ENCODE measurements at regions not wholly inside any gene's neighbourhood (a gene's known extent, or its start where the extent isn't known, plus 50 kb on each side); places are given as distances from the start of the nearest gene placed in this dataset.
"Not testable (repeated sequence)": the region's sequence is repeated elsewhere in the genome, so short reads cannot be mapped to it uniquely, and the experiment has no call there.

- Histone ChIP-seq H3K9me3 (peaks cover 6% of the 10 kb centered on the region; the same call in 2 of the 3 replicates), H3K4me2 (no peak overlapping the region), H3K27ac (no peak overlapping the region), H3K4me3 (no peak overlapping the region), H3K4me1 (peaks cover 21% of the 10 kb centered on the region)
- no peak for TF ChIP-seq PHF8 (IDR thresholded peaks at IDR 0.05; ENCODE audit: borderline replicate concordance, low read depth)
- no peak for TF ChIP-seq CBX2 (IDR thresholded peaks at IDR 0.05; ENCODE audit: borderline replicate concordance, low read depth)
- TF ChIP-seq HOXA7 (CRISPR knock-in tag; IDR thresholded peaks at IDR 0.05): no peak
- no peak for TF ChIP-seq MAZ (IDR thresholded peaks at IDR 0.05; ENCODE audit: borderline replicate concordance, low read depth, low read length)
- no peak for TF ChIP-seq JUN (IDR thresholded peaks at IDR 0.05)
- no peak for TF ChIP-seq HES2 (IDR thresholded peaks at IDR 0.05)
- no peak for TF ChIP-seq ZNF302 (CRISPR knock-in tag; IDR thresholded peaks at IDR 0.05)
- no peak for TF ChIP-seq RCOR1 (IDR thresholded peaks at IDR 0.05; ENCODE audit: low read depth, low read length)
- no peak for TF ChIP-seq CTCF (IDR thresholded peaks at IDR 0.05)
- no peak for TF ChIP-seq RFX5 (IDR thresholded peaks at IDR 0.05)
- ATAC-seq (no peak), FAIRE-seq (no peak), DNase-seq (ENCODE audit: low read depth in 1 of 2, low spot score in 1 of 2) (no peak)
- CTCF ChIA-PET: interaction anchor here (0.6 to 3.1 kb wide), 4 partner anchors 11 to 105 kb away, joined by 3 to 12 read pairs (median 4); no protein-coding TSS in a partner anchor
- POLR2A ChIA-PET: interaction anchor here (0.7 kb wide), 1 partner anchor 35 kb away, joined by 3 read pairs; no protein-coding TSS in a partner anchor
- 87% methylated on average over 3 of the region's 3 CpGs for WGBS (ENCODE audit: missing lambda C conversion rate)
Observed at GRCh38 chr14:50026396-50026795, 90.0 kb downstream of the VCPKMT start.

GRCh38 chr14:50027816-50028215 lies 88.6 kb downstream of the VCPKMT start:
- ChIA-PET POLR2A (no interaction called here), CTCF (interaction anchor here (0.5 to 3.1 kb wide), 6 partner anchors 8 to 166 kb away, joined by 3 to 12 read pairs (median 4); no protein-coding TSS in a partner anchor)
- DNase-seq (ENCODE audit: low read depth in 1 of 2, low spot score in 1 of 2): no peak
- Histone ChIP-seq H3K4me1 (peaks cover 19% of the 10 kb centered on the region), H3K9me3 (peaks cover 6% of the 10 kb centered on the region; the same call in 2 of the 3 replicates), H3K4me2 (no peak overlapping the region), H3K27ac (no peak overlapping the region), H3K4me3 (no peak overlapping the region)
- 79% methylated on average over 4 of the region's 4 CpGs for WGBS (ENCODE audit: missing lambda C conversion rate)
- no peak for FAIRE-seq
- ATAC-seq: no peak
- TF ChIP-seq EHF (CRISPR knock-in tag; IDR thresholded peaks at IDR 0.05) (no peak), HEYL (CRISPR knock-in tag; IDR thresholded peaks at IDR 0.05) (no peak)

GRCh38 chr14:50028458-50028857 lies 87.9 kb downstream of the VCPKMT start:
- DNase-seq (ENCODE audit: low read depth in 1 of 2, low spot score in 1 of 2) (no peak), FAIRE-seq (no peak), ATAC-seq (no peak)
- 58% methylated on average over 5 of the region's 6 CpGs for WGBS (ENCODE audit: missing lambda C conversion rate)
- ChIA-PET POLR2A (interaction anchor here (0.7 kb wide), 1 partner anchor 29 kb away, joined by 7 read pairs; no protein-coding TSS in a partner anchor), CTCF (interaction anchor here (0.5 to 2.2 kb wide), 3 partner anchors 9 to 166 kb away, joined by 3 to 7 read pairs (median 4); no protein-coding TSS in a partner anchor)
- no peak overlapping the region for H3K27ac ChIP-seq
- H3K9me3 ChIP-seq: peaks cover 6% of the 10 kb centered on the region; the same call in 2 of the 3 replicates
- TF ChIP-seq SREBF2 (IDR thresholded peaks at IDR 0.05) (no peak), MYC (IDR thresholded peaks at IDR 0.05; ENCODE audit: borderline replicate concordance, low read length) (no peak), CEBPB (IDR thresholded peaks at IDR 0.05) (no peak)
- no peak overlapping the region for H3K4me2 ChIP-seq
- H3K4me3 ChIP-seq: no peak overlapping the region
- peaks cover 13% of the 10 kb centered on the region for H3K4me1 ChIP-seq

- ChIA-PET CTCF (no interaction called here), POLR2A (no interaction called here)
- 89% methylated on average over 2 of the region's 2 CpGs for WGBS (ENCODE audit: missing lambda C conversion rate)
- Histone ChIP-seq H3K4me2 (no peak overlapping the region), H3K9me3 (peaks cover 6% of the 10 kb centered on the region; the same call in 2 of the 3 replicates), H3K27ac (no peak overlapping the region), H3K4me1 (no peaks in the 10 kb centered on the region), H3K4me3 (no peak overlapping the region)
- FAIRE-seq: no peak
- DNase-seq (ENCODE audit: low read depth in 1 of 2, low spot score in 1 of 2): no peak
- ATAC-seq: no peak
- no peak for TF ChIP-seq MAFK (IDR thresholded peaks at IDR 0.05; ENCODE audit: partially characterized antibody)
- TF ChIP-seq HMGXB4 (CRISPR knock-in tag; IDR thresholded peaks at IDR 0.05; ENCODE audit: borderline replicate concordance): no peak
- no peak for TF ChIP-seq SREBF2 (IDR thresholded peaks at IDR 0.05)
- no peak for TF ChIP-seq ATOH8 (CRISPR knock-in tag; IDR thresholded peaks at IDR 0.05; ENCODE audit: low read depth)
- TF ChIP-seq HOXA7 (CRISPR knock-in tag; IDR thresholded peaks at IDR 0.05): no peak
- no peak for TF ChIP-seq RFX5 (IDR thresholded peaks at IDR 0.05)
- no peak for TF ChIP-seq RAD21 (conservative IDR thresholded peaks at IDR 0.05 in 1 of 2, IDR thresholded peaks at IDR 0.05 in 1 of 2)
- no peak for TF ChIP-seq SMC3 (IDR thresholded peaks at IDR 0.05)
- TF ChIP-seq NFE2L2 (conservative IDR thresholded peaks at IDR 0.05; ENCODE audit: low read length): no peak
- no peak for TF ChIP-seq CBX2 (IDR thresholded peaks at IDR 0.05; ENCODE audit: borderline replicate concordance, low read depth)
Observed at GRCh38 chr14:50030036-50030435, 86.3 kb downstream of the VCPKMT start.

- WGBS (ENCODE audit: missing lambda C conversion rate): 44% methylated on average over 1 of the region's 1 CpG
- H3K4me2 ChIP-seq; H3K4me3 ChIP-seq; POLR2A ChIA-PET; CTCF ChIA-PET; DNase-seq (ENCODE audit: low read depth in 1 of 2, low spot score in 1 of 2); H3K27ac ChIP-seq; ATAC-seq; H3K9me3 ChIP-seq; H3K4me1 ChIP-seq; FAIRE-seq: not testable (repeated sequence)
Observed at GRCh38 chr14:50030911-50031310, 85.5 kb downstream of the VCPKMT start.

Data from A549 (cell line).